HUDEP-2 (cell line): ENCODE measurements at regions not wholly inside any gene's neighbourhood (a gene's known extent, or its start where the extent isn't known, plus 50 kb on each side); places are given as distances from the start of the nearest gene placed in this dataset.
"Not testable (repeated sequence)": the region's sequence is repeated elsewhere in the genome, so short reads cannot be mapped to it uniquely, and the experiment has no call there.

Experiments
- DNase-seq, 76 experiments: peaks; one replicate each; lab custom pipeline; 2025; ENCODE audit not compliant: unreplicated experiment in 76 of 76; lab: John Stamatoyannopoulos, UW

DNA sequence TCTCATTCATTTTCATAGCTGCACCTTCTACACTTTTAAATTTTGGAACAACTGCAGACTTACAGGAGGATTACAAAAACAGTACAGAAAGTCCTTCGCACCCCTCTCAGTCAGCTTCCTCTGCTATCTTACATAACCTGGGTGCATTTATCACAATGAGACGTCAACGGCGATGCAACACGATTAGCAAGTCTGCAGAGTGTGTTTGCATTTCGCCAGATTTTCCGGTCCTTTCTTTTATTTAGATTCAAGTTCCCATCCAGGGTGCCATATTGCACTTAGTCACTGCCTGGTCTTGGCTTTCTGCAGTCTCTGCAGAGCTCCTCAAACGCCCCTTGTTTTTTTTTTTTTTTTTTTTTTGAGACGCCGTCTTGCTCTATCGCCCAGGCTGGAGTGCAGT lies 85.9 kb downstream of the ASMT start:
- DNase-seq = no peak

DNA sequence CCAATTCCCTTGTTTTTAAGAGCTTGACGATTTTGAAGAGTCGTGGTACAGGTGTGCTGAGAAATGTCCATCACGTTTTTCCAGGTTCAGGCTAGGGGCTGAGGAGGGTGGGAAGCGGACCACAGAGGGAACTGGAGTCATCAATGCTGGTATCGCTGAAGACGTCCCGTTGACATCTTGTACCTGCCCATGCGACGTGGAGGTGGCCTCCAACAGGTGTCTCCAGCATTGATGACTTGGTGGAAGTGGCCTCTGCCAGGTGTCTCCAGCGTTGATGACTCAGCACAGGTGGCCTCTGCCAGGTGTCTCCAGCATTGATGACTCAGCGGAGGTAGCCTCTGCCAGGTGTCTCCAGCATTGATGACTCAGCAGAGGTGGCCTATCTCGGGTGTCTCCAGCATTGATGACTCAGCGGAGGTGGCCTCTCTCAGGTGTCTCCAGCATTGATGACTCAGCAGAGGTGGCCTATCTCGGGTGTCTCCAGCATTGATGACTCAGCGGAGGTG lies 86.6 kb downstream of the ASMT start:
- DNase-seq = not testable (repeated sequence)

DNA sequence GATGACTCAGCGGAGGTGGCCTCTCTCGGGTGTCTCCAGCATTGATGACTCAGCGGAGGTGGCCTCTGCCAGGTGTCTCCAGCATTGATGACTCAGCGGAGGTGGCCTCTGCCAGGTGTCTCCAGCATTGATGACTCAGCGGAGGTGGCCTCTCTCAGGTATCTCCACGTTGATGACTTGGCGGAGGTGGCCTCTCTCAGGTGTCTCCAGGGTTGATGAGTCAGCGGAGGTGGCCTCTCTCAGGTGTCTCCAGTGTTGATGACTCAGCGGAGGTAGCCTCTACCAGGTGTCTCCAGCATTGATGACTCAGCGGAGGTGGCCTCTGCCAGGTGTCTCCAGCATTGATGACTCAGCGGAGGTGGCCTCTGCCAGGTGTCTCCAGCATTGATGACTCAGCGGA lies 87.3 kb downstream of the ASMT start:
- not testable (repeated sequence) for DNase-seq

DNA sequence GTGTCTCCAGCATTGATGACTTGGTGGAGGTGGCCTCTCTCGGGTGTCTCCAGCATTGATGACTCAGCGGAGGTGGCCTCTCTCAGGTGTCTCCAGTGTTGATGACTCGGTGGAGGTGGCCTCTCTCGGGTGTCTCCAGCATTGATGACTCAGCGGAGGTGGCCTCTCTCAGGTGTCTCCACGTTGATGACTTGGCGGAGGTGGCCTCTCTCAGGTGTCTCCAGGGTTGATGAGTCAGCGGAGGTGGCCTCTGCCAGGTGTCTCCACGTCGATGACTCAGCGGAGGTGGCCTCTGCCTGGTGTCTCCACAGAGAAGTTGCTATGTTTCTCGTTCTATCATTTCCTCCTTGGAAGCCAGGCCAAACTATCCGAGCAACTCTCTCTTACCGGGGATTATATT lies 87.7 kb downstream of the ASMT start:
- not testable (repeated sequence) for DNase-seq

DNA sequence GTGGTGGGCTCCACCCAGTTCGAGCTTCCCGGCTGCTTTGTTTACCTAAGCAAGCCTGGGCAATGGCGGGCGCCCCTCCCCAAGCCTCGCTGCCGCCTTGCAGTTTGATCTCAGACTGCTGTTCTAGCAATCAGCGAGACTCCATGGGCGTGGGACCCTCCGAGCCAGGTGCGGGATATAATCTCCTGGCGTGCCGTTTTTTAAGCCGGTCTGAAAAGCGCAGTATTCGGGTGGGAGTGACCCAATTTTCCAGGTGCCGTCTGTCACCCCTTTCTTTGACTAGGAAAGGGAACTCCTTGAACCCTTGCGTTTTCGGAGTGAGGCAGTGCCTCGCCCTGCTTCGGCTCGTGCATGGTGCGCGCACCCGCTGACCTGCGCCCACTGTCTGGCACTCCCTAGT lies 94.4 kb downstream of the ASMT start:
- not testable (repeated sequence) for DNase-seq

DNA sequence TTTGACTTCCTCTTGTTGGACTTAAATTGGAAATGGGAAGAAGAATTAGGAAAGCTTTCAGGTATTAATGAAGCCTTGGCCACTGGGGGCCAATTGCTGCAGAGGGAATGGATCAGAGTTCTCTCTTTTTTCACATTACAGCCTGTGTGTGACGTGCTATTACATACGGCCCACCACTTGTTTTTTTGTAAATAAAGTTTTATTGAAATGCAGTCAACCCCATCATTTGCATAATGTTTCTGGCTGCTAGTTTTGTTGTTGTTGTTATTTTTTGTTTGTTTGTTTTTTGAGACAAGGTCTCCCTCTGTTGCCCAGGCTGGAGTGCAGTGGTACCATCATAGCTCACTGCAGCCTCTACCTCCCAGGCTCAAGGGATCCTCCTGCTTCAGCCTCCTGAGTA lies 98.4 kb downstream of the ASMT start:
- no peak for DNase-seq

DNA sequence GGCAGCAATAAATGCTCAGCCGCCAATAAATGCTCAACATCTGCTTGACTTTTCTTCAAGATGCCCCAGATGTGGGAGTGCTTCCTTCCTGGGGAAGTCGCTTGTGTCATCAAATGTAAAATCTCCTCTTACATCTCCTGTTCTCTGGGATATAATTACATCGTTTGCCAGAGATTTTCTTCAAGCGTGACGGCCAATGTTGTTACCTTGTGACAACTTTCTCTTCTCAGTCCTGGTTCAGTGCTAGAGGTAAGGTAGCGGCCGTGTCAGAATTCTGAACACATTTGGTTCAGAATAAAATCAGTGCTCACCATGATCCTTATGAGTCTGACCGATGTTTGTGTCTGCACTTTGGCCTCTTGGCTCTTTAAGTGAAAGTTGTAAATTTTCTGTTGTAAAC lies 102.5 kb downstream of the ASMT start:
- no peak for DNase-seq

DNA sequence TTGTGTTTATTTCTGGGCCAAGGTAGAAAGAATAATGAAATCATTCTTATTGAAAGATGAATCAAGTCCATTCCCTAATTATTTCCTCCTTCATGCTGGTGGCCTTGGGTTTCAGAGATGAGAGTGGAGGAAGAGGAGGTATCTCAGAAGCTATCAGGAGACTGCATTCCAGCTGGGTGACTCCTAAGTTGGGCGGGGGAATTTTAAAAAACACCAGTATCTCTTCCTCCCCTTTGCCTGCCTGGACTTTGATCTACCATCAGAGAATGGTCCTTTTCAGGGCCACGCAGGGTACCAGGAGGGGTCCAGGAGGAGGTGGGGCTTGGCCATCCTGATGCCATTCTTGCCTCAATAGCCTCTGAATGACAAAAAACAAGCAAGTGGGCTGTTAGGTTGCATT lies 104.4 kb downstream of the ASMT start:
- DNase-seq = no peak

DNA sequence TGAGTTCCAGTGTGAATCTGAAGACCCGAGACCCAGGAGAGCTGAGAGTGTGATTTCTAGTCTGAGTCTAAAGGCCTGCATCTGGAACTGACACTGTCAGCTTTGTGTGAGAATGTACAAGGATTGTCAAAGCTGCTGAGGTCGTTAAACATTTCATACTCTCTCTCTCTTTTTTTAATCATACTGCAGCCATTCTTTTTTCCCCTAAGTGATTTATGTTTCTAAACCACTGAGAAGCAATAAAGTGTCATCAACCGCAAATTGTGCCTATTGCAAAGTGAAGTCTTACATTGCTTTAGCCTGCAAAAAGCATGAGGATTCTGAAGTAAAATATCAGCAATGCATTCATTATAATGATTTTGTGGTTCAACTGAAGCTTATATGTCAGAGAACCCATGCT lies 106.0 kb downstream of the ASMT start:
- no peak for DNase-seq

DNA sequence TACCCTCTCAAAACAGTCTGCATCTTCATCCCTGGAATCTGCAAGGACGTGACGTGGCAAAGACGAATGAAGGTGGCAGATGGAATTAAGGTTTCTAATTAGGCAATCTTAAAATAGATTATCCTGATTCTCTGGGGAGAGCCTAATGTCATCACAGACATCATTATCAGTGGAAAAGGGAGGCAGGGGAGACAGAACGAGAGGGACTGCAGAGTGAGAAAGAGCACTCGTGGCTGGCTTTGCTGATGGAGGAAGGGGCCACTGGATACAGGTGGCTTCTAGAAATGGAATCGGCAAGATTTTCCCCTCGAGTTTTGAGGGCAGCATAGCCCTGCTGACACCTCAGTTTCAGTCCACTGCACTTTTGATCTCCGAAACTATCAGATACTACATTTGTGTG lies 110.6 kb downstream of the ASMT start:
- no peak for DNase-seq

DNA sequence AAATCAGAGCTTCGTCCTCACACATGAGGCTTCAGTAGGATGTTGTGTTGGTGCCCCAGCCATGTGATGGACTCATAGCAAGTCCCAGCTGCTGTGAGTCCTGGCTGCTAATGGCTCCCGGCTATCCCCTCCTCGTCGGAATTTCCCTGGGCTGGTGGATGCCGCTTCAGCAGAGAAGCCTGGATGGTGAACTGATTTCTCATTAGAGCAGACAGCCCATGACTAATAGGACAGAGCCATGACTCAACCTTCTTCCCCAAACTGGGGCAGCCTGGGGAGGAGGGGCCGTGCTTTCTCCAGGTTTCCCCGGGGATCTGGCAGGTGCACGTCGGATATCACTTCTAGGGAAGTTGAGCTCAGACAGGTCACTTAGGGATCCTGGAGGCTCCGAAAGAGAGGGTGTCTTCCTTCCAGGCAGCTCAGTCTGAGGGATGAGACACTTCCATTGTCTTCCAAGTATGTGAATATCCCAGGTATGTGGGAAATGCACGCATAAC lies 112.7 kb downstream of the ASMT start:
- no peak for DNase-seq

DNA sequence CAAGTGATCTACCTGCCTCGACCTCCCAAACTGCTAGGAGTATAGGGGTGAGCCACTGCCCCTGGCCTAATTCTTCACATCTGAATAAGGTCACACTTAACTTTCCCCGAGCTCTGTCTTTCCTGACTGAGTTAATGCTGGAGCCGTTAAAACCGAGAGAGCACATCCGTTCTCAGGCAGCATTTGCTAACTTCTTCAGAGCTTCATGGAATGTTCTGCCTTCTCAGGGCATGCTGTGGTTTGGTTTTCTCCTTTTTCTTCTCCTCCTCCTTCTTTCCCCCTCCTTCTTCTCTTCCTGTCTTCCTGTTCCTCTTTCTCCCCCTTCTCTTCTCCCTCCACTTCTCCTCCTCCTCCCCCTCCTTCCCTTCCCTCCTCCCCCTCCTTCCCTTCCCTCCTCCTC lies 119.9 kb downstream of the ASMT start:
- DNase-seq = no peak

DNA sequence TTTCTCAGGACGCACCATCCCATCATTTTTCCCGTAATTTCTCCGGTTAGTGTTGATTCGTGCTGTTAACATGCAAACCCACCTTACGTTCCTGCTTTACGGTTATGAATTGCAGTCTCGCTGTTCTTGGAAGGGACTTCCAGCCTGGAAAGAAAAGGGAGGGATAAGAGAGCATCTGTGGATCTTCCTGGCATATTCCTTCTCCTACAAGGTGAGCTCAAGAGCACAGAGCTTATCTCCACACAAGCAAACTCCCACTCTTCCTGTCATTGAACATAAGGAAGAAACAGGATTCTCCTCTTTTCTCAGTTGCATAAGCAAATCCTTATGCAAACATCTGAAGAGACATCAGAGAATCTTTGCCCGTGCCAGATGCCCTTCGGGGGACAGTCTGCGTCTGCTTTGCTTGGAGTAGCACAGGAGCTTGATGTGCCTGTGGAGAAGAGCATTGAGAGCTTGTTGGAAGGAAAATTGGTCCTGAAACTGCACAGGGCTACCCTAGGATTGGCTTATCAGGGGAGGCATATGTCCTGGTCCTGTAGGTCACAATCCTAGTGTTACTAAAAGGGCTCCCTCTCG lies 127.0 kb downstream of the ASMT start:
- DNase-seq = no peak

DNA sequence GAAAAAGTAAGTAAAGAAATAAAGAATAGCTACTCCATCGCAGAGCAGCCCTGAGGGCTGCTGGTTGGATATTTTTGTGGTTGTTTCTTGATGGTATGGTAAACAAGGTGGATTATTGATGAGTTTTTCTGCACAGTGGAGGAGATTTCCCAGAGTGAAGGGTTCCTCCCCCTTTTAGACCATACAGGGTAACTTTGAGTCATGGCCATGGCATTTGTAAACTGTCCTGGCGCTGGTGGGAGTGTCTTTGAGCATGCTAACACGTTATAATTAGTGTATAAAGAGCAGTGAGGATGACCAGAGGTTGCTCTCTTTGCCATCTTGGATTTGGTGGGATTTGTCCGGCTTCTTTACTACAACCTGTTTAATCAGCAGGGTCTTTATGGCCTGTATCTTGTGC lies 128.2 kb downstream of the ASMT start:
- DNase-seq = no peak

DNA sequence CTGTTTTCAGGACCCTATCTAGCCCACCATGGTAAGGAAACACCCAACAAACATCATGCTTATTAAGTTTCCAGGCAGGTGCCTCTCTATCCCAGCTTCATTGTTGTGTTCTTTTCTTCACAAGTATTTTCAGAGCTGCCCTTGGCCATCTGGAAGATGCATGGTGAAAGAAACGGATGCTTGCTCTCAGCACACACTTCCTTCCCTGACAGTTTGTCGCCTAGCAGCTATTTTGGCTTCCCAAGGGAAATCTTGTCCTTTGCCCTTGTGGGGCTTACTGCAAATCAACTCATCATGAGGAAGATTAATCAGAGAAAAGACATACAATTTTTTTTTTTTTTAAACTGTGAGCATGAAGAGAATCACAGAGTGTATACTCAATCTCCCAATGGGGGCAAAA lies 128.8 kb downstream of the ASMT start:
- DNase-seq = no peak

DNA sequence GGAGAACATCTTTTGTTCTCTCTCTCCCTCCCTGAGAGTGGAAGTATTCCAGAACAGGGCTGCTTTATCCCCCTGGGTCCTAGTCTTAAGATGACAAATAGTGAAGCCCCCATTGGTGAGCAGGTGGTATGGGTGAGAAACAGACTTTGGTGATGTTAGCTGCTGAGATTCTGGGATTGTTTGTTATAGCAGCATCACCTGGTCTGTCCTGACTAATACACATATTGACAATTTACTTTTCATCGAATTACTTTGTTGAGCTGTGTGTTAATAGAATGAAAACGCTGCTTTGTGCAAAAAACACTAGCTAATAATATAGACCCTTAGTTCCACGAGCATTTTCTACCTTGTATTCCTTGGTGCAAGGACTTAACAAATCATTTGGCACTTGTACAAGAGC lies 133.5 kb downstream of the ASMT start:
- no peak for DNase-seq

DNA sequence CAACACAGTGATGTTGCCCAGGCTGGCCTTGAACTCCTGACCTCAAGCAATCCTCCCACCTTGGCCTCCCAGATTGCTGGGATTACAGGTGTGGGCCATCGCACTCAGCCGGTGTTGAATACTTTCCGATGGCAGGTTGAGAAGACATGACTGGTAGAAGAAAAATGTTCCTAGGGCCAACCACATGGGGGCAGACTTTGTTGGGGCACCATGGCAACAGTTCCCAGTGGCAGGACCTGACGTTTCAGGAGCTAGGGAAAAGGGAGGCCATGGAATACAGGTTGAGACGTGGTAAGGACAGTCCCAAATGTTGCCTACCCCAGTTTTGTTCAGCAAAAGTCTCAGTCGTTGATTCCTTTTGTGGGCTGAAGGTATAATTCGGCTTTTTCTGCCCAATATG lies 134.6 kb downstream of the ASMT start:
- DNase-seq = no peak

DNA sequence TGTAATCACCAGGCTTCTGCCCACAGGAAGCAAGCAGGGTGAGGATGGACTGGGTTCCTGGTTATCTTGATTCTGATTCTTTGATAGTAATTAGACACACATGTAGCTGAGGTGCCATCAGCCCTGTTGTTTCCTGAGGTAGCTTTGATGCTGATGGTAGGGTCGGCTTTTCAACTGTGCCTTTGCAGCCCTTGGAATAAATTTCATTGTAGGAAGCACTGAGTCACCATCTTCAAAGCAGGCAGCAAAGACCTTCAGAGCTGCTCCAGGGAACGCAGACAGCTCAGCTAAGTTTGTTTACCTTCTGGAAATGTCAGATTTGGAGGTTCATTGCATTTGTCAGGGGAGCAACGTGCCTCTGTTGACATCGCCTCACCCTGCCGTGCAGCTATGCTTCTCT lies 135.4 kb downstream of the ASMT start:
- DNase-seq = no peak

DNA sequence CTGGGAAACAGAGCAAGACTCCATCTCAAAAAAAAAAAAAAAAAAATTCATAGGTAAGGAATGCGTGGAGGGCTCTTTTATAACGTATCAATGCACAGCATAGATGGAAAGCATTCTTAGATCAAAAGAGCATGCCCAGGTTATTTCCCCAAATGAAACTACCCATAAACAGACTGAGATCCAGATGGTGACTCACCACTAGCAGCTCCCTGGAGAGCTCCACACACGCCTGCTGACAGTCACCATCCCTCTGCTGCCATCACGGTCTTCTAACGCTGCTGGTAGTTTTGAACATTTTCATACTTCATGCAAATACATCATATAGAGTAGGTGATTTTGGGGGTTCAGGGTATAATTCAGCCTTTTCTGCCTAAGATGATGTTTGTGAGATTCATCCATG lies 136.9 kb downstream of the ASMT start:
- DNase-seq = no peak

DNA sequence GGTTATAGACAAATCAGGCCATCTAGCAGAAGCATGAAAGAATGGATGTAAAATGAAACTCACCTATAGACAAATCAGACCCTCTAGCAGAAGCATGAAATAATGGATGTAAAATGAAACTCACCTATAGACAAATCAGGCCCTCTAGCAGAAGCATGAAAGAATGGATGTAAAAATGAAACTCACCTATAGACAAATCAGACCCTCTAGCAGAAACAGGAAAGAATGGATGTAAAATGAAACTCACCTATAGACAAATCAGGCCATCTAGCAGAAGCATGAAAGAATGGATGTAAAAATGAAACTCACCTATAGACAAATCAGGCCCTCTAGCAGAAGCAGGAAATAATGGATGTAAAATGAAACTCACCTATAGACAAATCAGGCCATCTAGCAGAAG lies 137.9 kb downstream of the ASMT start:
- not testable (repeated sequence) for DNase-seq

DNA sequence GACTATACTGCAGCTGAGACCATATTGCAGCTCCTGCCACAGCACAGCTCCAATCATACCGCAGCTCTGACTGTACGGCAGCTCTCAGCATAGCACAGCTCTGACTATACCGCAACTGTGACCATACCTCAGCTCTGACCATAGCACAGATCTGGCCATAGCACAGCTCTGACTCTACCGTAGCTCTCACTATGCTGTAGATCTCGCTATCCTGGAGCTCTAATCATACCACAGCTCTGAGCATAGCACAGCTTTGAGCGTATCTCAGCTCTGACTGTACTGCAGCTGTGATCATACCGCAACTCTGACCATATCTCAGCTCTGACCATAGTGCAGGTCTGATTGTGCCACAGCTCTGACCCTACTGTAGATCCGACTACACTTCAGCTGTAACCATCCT lies 139.2 kb downstream of the ASMT start:
- DNase-seq = no peak

DNA sequence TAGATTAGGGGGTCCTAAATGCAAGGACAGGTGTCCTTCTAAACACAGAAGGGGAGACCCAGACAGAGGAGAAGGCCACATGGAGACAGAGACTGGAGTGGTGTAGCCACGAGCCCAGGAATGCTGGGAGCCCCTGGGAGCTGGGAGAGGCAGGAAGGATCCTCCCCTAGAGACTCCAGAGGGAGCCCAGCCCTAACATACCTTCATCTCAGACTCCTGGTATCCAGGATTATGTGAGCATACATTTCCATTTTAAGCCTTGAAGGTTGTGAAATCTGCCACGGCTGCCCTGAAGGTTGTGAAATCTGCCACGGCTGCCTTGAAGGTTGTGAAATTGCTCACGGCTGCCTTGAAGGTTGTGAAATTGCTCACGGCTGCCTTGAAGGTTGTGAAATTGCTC lies 148.4 kb downstream of the ASMT start:
- DNase-seq = no peak

DNA sequence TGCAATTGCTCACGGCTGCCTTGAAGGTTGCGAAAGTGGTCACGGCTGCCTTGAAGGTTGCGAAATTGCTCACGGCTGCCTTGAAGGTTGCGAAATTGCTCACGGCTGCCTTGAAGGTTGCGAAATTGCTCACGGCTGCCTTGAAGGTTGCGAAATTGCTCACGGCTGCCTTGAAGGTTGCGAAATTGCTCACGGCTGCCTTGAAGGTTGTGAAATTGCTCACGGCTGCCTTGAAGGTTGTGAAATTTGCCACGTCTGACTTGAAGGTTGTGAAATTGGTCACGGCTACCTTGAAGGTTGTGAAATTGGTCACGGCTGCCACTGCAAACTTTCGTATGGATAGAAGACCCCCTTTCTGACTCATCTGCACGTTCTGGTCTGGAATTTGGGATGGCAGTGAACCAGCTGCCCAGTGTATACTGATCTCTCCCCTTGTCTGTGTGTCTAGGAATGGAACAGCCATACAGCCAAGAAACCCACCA lies 150.1 kb downstream of the ASMT start:
- not testable (repeated sequence) for DNase-seq
